DMS114 treated with DMSO at 0.1 percent for 48 hours (cell line): ENCODE measurements at regions not wholly inside any gene's neighbourhood (a gene's known extent, or its start where the extent isn't known, plus 50 kb on each side); places are given as distances from the start of the nearest gene placed in this dataset.

Source experiments
- DNase-seq: peaks from one replicate; lab custom pipeline; 2025; ENCODE audit not compliant: unreplicated experiment; lab: John Stamatoyannopoulos, UW

GRCh38 chr11:45597097-45597496, 68.3 kb downstream of the CHST1 start:
- DNase-seq, result no peak

GRCh38 chr11:45596571-45596970, 68.9 kb downstream of the CHST1 start:
- no peak for DNase-seq

- no peak for DNase-seq
Measured at GRCh38 chr11:45593992-45594391, 71.4 kb downstream of the CHST1 start.

- no peak for DNase-seq
Measured at GRCh38 chr11:45592636-45593035, 72.8 kb downstream of the CHST1 start.

- DNase-seq, result no peak
Measured at GRCh38 chr11:45590743-45591142, 74.7 kb downstream of the CHST1 start.

GRCh38 chr11:45585205-45585604, 80.2 kb downstream of the CHST1 start:
- no peak for DNase-seq

- DNase-seq, result no peak
Measured at GRCh38 chr11:45583981-45584566, 81.3 kb downstream of the CHST1 start.

GRCh38 chr11:45580399-45580798, 85.0 kb downstream of the CHST1 start:
- no peak for DNase-seq

GRCh38 chr11:45578316-45578715, 87.1 kb downstream of the CHST1 start:
- no peak for DNase-seq

- DNase-seq, result no peak
Measured at GRCh38 chr11:45577752-45578151, 87.7 kb downstream of the CHST1 start.

GRCh38 chr11:45576461-45577215, 88.8 kb downstream of the CHST1 start:
- no peak for DNase-seq

GRCh38 chr11:45573728-45574127, 91.7 kb downstream of the CHST1 start:
- DNase-seq, result no peak

GRCh38 chr11:45572354-45573123, 92.9 kb downstream of the CHST1 start:
- DNase-seq, result no peak

- DNase-seq, result no peak
Measured at GRCh38 chr11:45569776-45570175, 95.6 kb downstream of the CHST1 start.

- no peak for DNase-seq
Measured at GRCh38 chr11:45568049-45568448, 97.4 kb downstream of the CHST1 start.

GRCh38 chr11:45565446-45565988, 99.9 kb downstream of the CHST1 start:
- no peak for DNase-seq

GRCh38 chr11:45563810-45564209, 101.6 kb downstream of the CHST1 start:
- DNase-seq, result no peak

- DNase-seq, result no peak
Measured at GRCh38 chr11:45563171-45563570, 102.3 kb downstream of the CHST1 start.

- no peak for DNase-seq
Measured at GRCh38 chr11:45560913-45561281, 104.5 kb downstream of the CHST1 start.

GRCh38 chr11:45560155-45560912, 105.1 kb downstream of the CHST1 start:
- no peak for DNase-seq
